Spleen (tissue), 11 donors: ENCODE measurements at regions not wholly inside any gene's neighbourhood (a gene's known extent, or its start where the extent isn't known, plus 50 kb on each side); places are given as distances from the start of the nearest gene placed in this dataset.

Experiments
- DNase-seq: peaks from one replicate; pipeline ENCODE4 v3.0.0-alpha.2; 2020
- H3K27ac ChIP-seq, 8 donors: fragments of 200-600 bp; sonication (generic) in 7 of 8; 1 replicate in 4 of 8; 2 replicates in 4 of 8; pipeline versions ENCODE4 v1.5.0 to v1.8.0; 2016 to 2021; ENCODE audit warnings: inconsistent platforms in 4 of 8, mild to moderate bottlenecking in 4 of 8, moderate library complexity in 1 of 8
- H3K27me3 ChIP-seq, 7 donors: fragments of 200-600 bp; sonication (generic) in 6 of 7; replicated peaks in 1 of 7; 1 replicate in 4 of 7; 2 replicates in 3 of 7; pipeline versions ENCODE4 v1.5.0 to v1.8.0; 2016 to 2021; ENCODE audit warnings: inconsistent platforms in 3 of 7, mild to moderate bottlenecking in 1 of 7
- H3K36me3 ChIP-seq, 6 donors: fragments of 200-600 bp; sonication (generic) in 5 of 6; 1 replicate in 4 of 6; 2 replicates in 2 of 6; pipeline versions ENCODE4 v1.5.0 to v1.8.0; 2016 to 2021; ENCODE audit warnings: inconsistent platforms in 2 of 6
- H3K4me1 ChIP-seq, 6 donors: fragments of 200-600 bp; sonication (generic) in 5 of 6; 1 replicate in 3 of 6; 2 replicates in 3 of 6; pipeline versions ENCODE4 v1.5.0 to v1.8.0; 2016 to 2021; ENCODE audit warnings: inconsistent platforms in 3 of 6
- H3K4me3 ChIP-seq, 8 donors: fragments of 200-600 bp; sonication (generic) in 7 of 8; 1 replicate in 4 of 8; 2 replicates in 4 of 8; pipeline versions ENCODE4 v1.5.0 to v1.8.0; 2016 to 2021; ENCODE audit warnings: inconsistent platforms in 4 of 8, mild to moderate bottlenecking in 4 of 8, moderate library complexity in 2 of 8
- H3K9me3 ChIP-seq, 8 donors: fragments of 200-600 bp; sonication (generic) in 7 of 8; 1 replicate in 4 of 8; 2 replicates in 4 of 8; pipeline versions ENCODE4 v1.5.0 to v1.8.0; 2016 to 2021; ENCODE audit warnings: inconsistent platforms in 4 of 8
- CTCF ChIP-seq, 11 experiments: fragments of 200-600 bp in 7 of 11; fragments of 450-650 bp in 4 of 11; sonication (generic) in 4 of 11; IDR thresholded peaks in 8 of 11; conservative IDR thresholded peaks in 3 of 11; 1 replicate in 7 of 11; 2 replicates in 4 of 11; pipeline versions ENCODE4 v1.4.0 to v1.8.0; 2016 to 2021; ENCODE audit warnings: antibody characterized with exemption in 11 of 11, inconsistent platforms in 4 of 11, mild to moderate bottlenecking in 1 of 11
- POLR2A ChIP-seq, 3 donors: fragments of 450-650 bp; IDR thresholded peaks; one replicate each; pipeline ENCODE4 v1.5.1; 2017; ENCODE audit warnings: antibody characterized with exemption in 3 of 3, mild to moderate bottlenecking in 1 of 3
- POLR2AphosphoS5 ChIP-seq, 3 donors: sonication (generic); formaldehyde crosslinking; IDR thresholded peaks; one replicate each; pipeline ENCODE4 v1.5.1; 2017; ENCODE audit warnings: antibody characterized with exemption in 3 of 3
- WGBS, 5 donors: extraction: QIAGEN DNeasy Blood & Tissue Kit in 3 of 5; methylation state at CpG; one replicate each; pipeline versions ENCODE4 v1.1.5 to v1.1.7; 2013 to 2018; 5-methylcytosine and 5-hydroxymethylcytosine counted together
- intact Hi-C: fragments of 100-400 bp; cut with DNase I; formaldehyde crosslinking; loops from one replicate; pipeline ENCODE4 v1.15.0; 2023; ENCODE audit warnings: low total_unique reads
- donor health status: healthy with polysubstance abuse.
- donor health status: DM: no; HTN: no; CAD: no; lungs with moderate emphysema.
- donor health status: DM: no; HTN: no; CAD: no.
- donor health status: Bipolar disorder and iron deficiency.
- donor health status: healthy.
- donor health status: DM: no; HTN: no; CAD: no.
- donor health status: DM: yes; HTN: yes; CAD: no.

GRCh38 chr3:113124256-113124830 lies 87.0 kb upstream of the BOC start:
- 83 to 96% (median 91%) methylated on average over 12 to 13 of the region's 13 CpGs for WGBS, 5 donors

GRCh38 chr3:113125951-113126350 lies 85.4 kb upstream of the BOC start:
- H3K36me3 ChIP-seq = no peaks in the 10 kb centered on the region
- H3K4me3 ChIP-seq = no peak overlapping the region
- intact Hi-C loops = no loop called here
- H3K27ac ChIP-seq = no peak overlapping the region
- no peaks in the 10 kb centered on the region for H3K27me3 ChIP-seq
- H3K4me1 ChIP-seq = no peaks in the 10 kb centered on the region
- DNase-seq = no peak
- WGBS, 5 donors = 89 to 97% (median 93%) methylated on average over 4 of the region's 4 CpGs
- no peak for TF ChIP-seq CTCF (IDR thresholded peaks at IDR 0.05 in 8 of 11, conservative IDR thresholded peaks at IDR 0.05 in 3 of 11)
- no peak for TF ChIP-seq POLR2A (IDR thresholded peaks at IDR 0.05)
- TF ChIP-seq POLR2AphosphoS5 (IDR thresholded peaks at IDR 0.05) = no peak
- no peaks in the 10 kb centered on the region for H3K9me3 ChIP-seq

More at GRCh38 chr3:113124256-113124830, 87.0 kb upstream of the BOC start:
- intact Hi-C loops = no loop called here
- Histone ChIP-seq H3K27ac (no peak overlapping the region), H3K36me3 (no peaks in the 10 kb centered on the region), H3K27me3 (no peaks in the 10 kb centered on the region), H3K4me3 (no peak overlapping the region), H3K4me1 (no peaks in the 10 kb centered on the region), H3K9me3 (no peaks in the 10 kb centered on the region)
- no peak for DNase-seq
- TF ChIP-seq CTCF (IDR thresholded peaks at IDR 0.05 in 8 of 11, conservative IDR thresholded peaks at IDR 0.05 in 3 of 11) (no peak), POLR2A (IDR thresholded peaks at IDR 0.05) (no peak), POLR2AphosphoS5 (IDR thresholded peaks at IDR 0.05) (no peak)

- Histone ChIP-seq H3K27me3 (no peaks in the 10 kb centered on the region), H3K4me3 (no peak overlapping the region), H3K9me3 (no peaks in the 10 kb centered on the region), H3K27ac (no peak overlapping the region), H3K4me1 (no peaks in the 10 kb centered on the region), H3K36me3 (no peaks in the 10 kb centered on the region)
- 76 to 88% (median 81%) methylated on average over 9 of the region's 9 CpGs for WGBS, 5 donors
- TF ChIP-seq POLR2AphosphoS5 (IDR thresholded peaks at IDR 0.05) (no peak), CTCF (IDR thresholded peaks at IDR 0.05 in 8 of 11, conservative IDR thresholded peaks at IDR 0.05 in 3 of 11) (no peak), POLR2A (IDR thresholded peaks at IDR 0.05) (no peak)
- intact Hi-C loops = no loop called here
- DNase-seq = no peak
Measured at GRCh38 chr3:113128386-113129015, 82.9 kb upstream of the BOC start.

- WGBS, 5 donors = 80 to 85% (median 84%) methylated on average over 5 of the region's 5 CpGs
- no peak for DNase-seq
- Histone ChIP-seq H3K4me3 (no peak overlapping the region), H3K4me1 (no peaks in the 10 kb centered on the region), H3K27me3 (no peaks in the 10 kb centered on the region), H3K9me3 (no peaks in the 10 kb centered on the region), H3K36me3 (no peaks in the 10 kb centered on the region), H3K27ac (no peak overlapping the region)
- intact Hi-C loops = no loop called here
- TF ChIP-seq CTCF (IDR thresholded peaks at IDR 0.05 in 8 of 11, conservative IDR thresholded peaks at IDR 0.05 in 3 of 11) (no peak), POLR2A (IDR thresholded peaks at IDR 0.05) (no peak)
Measured at GRCh38 chr3:113129168-113129567, 82.2 kb upstream of the BOC start.
